HFFc6 (cell line): ENCODE measurements at regions not wholly inside any gene's neighbourhood (a gene's known extent, or its start where the extent isn't known, plus 50 kb on each side); places are given as distances from the start of the nearest gene placed in this dataset.

Source experiments
- DNase-seq: peaks from one replicate; pipeline ENCODE4 v3.0.0-alpha.2; 2018
- H3K27ac Mint-ChIP-seq: 2 replicates; pipeline ENCODE4 v1.8.0; 2020; ENCODE audit warnings: mild to moderate bottlenecking, mixed read lengths
- H3K27me3 Mint-ChIP-seq: 2 replicates; pipeline ENCODE4 v1.8.0; 2021; ENCODE audit warnings: mild to moderate bottlenecking, moderate library complexity, mixed read lengths; ENCODE audit not compliant: insufficient read depth
- H3K36me3 Mint-ChIP-seq: 2 replicates; pipeline ENCODE4 v1.8.0; 2021; ENCODE audit warnings: low read depth, mixed read lengths
- H3K4me1 Mint-ChIP-seq: 2 replicates; pipeline ENCODE4 v1.8.0; 2020; ENCODE audit warnings: low read depth, mixed read lengths
- H3K4me3 Mint-ChIP-seq: 2 replicates; pipeline ENCODE4 v1.8.0; 2020; ENCODE audit warnings: mild to moderate bottlenecking, moderate library complexity, mixed read lengths
- H3K9me3 Mint-ChIP-seq: 2 replicates; pipeline ENCODE4 v1.8.0; 2020; ENCODE audit warnings: mild to moderate bottlenecking, mixed read lengths
- TF ChIP-seq, protein P1 (sequence below): fragments of 200-600 bp; sonication (generic); IDR thresholded peaks from 2 replicates; pipeline ENCODE4 v1.5.0; 2021; ENCODE audit warnings: antibody characterized with exemption, mild to moderate bottlenecking

DNA sequence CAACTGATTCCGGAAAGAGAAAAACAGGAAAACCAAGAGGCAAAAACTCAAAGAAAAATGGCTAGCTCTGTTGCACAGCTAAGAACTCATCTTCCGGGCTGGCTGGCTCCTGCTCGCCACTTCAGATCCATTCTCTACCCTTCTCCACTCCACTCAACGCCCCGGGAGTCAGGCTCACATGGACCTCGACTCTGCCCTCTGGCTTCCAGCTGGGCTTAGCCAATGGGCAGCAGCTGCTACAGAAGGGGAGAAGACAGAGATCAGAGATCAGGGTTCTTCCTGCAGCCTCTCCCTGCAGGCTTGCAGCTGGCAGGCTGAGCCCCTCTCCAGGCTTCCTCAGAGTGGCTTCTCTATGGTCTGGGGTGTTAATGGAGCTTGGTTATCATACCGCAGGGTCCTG is 187.5 kb downstream of the MED10 start:
- DNase-seq = no peak
- TF ChIP-seq, protein P1, sequence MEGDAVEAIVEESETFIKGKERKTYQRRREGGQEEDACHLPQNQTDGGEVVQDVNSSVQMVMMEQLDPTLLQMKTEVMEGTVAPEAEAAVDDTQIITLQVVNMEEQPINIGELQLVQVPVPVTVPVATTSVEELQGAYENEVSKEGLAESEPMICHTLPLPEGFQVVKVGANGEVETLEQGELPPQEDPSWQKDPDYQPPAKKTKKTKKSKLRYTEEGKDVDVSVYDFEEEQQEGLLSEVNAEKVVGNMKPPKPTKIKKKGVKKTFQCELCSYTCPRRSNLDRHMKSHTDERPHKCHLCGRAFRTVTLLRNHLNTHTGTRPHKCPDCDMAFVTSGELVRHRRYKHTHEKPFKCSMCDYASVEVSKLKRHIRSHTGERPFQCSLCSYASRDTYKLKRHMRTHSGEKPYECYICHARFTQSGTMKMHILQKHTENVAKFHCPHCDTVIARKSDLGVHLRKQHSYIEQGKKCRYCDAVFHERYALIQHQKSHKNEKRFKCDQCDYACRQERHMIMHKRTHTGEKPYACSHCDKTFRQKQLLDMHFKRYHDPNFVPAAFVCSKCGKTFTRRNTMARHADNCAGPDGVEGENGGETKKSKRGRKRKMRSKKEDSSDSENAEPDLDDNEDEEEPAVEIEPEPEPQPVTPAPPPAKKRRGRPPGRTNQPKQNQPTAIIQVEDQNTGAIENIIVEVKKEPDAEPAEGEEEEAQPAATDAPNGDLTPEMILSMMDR = no peak
- Mint-ChIP-seq H3K4me3 (no peak overlapping the region), H3K36me3 (no peaks in the 10 kb centered on the region), H3K4me1 (no peaks in the 10 kb centered on the region), H3K27me3 (no peaks in the 10 kb centered on the region), H3K27ac (no peak overlapping the region), H3K9me3 (peaks cover 4% of the 10 kb centered on the region; the same call in 1 of the 2 replicates)

DNA sequence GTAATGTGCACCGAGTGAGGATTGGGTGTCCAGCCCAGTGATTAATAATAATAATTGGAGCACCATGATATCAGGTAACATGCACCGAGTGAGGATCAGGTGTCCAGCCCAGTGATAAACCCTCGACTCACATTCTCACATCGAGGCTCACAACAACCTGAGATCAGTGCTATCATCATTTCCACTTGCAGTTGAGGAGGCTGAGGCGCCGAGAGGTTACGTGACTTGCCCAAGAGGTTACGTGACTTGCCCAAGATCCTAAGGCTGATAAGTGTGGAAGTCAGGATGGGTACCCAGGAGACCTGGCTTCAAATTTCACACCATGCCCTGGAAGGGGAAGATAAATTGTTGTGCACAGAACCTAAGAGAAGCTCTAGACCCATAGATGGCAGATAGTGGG is 189.4 kb downstream of the MED10 start:
- Mint-ChIP-seq H3K36me3 (no peaks in the 10 kb centered on the region), H3K9me3 (peaks cover 11% of the 10 kb centered on the region; the same call in 1 of the 2 replicates), H3K4me3 (no peak overlapping the region), H3K27me3 (no peaks in the 10 kb centered on the region), H3K27ac (no peak overlapping the region), H3K4me1 (no peaks in the 10 kb centered on the region)
- TF ChIP-seq, protein P1 = no peak
- DNase-seq = no peak

DNA sequence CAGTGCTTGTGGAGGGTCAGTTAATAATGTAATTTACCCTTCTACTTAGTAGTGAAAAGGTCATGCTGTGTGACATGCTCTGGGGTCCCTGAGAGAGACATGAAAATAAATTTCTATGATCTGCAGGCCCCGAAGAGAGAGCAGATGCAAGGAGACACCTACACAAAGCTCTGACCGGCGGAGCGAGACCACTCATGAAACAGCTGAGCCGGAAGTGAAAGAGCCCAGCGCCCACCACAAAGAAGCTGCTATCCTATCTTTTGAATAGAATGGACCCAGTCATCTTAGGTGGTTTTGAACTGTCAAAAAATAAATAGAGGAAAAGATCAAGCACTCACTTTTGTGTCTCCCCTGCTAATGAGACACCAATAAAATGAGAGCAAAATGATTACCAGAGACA is 190.0 kb downstream of the MED10 start:
- Mint-ChIP-seq H3K27me3 (no peaks in the 10 kb centered on the region), H3K4me3 (no peak overlapping the region), H3K36me3 (no peaks in the 10 kb centered on the region), H3K9me3 (peaks cover 11% of the 10 kb centered on the region; the same call in 1 of the 2 replicates), H3K27ac (no peak overlapping the region), H3K4me1 (no peaks in the 10 kb centered on the region)
- TF ChIP-seq, protein P1 = no peak
- DNase-seq = no peak

DNA sequence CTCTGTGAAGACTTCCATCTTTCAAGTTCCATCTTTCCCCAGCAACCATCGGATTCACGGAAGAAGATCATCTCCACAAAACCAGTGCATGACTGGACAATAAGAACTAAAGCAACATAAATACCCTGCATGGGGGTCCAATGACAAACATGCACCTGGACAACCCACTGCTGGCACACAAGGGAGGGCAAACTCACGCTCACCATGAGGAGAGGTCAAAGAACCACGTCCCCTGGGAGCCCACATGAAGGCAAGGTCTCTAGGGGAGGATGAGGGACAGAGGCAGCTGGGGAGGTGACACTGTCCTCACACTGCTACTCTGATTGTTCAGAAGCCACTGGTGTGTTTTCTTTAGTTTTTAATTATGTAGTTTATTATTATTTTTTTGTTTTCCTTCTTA is 190.8 kb downstream of the MED10 start:
- Mint-ChIP-seq H3K36me3 (no peaks in the 10 kb centered on the region), H3K27me3 (no peaks in the 10 kb centered on the region), H3K4me3 (no peak overlapping the region), H3K27ac (no peak overlapping the region), H3K4me1 (no peaks in the 10 kb centered on the region), H3K9me3 (peaks cover 11% of the 10 kb centered on the region; the same call in 1 of the 2 replicates)
- TF ChIP-seq, protein P1 = no peak
- no peak for DNase-seq

DNA sequence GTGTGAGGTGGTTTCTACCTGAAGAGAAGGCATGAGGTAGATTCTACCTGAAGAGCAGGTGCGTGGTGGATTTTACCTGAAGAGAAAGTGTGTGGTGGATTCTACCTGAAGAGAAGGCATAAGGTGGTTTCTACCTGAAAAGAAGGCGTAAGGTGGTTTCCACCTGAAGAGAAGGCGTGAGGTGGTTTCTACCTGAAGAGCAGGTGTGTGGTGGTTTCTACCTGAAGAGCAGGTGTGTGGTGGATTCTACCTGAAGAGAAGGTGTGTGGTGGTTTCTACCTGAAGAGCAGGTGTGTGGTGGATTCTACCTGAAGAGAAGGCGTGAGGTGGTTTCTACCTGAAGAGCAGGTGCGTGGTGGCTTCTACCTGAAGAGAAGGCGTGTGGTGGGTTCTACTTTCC is 192.8 kb downstream of the MED10 start:
- no peak overlapping the region for H3K27ac Mint-ChIP-seq

More for the DNA sequence above, 192.8 kb downstream of the MED10 start:
- Mint-ChIP-seq H3K9me3 (peaks cover 19% of the 10 kb centered on the region; the same call in 1 of the 2 replicates), H3K4me3 (no peak overlapping the region), H3K27me3 (peaks cover 2% of the 10 kb centered on the region; the same call in 1 of the 2 replicates), H3K36me3 (no peaks in the 10 kb centered on the region), H3K4me1 (no peaks in the 10 kb centered on the region)
- no peak for DNase-seq
- TF ChIP-seq, protein P1 = no peak
